ENCODE measurements at regions not wholly inside any gene's neighbourhood (a gene's known extent, or its start where the extent isn't known, plus 50 kb on each side); places are given as distances from the start of the nearest gene placed in this dataset.

DNA sequence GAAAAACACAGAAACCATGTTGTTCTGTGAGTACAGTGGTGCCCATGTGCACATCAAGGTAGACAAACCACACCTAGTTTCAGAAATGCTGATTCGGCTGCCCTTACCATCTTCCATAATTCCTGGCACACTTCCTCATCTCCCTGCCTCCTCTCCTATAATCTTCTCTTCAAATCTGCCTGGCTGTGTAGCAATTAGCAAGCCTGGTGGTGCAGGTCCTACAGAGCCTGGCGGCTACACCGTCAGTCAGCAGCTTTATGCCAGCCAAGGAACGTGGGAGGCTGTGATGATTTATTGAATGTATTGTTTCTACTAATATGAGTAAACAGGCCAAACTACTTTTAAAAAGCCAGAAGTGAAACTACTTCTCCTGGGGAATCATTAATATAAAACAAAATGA lies 106.8 kb downstream of the SEMA6D start:
- ATAC-seq (ENCODE audit: poor library complexity) (no peak), DNase-seq (no peak)
- intact Hi-C loops (cut with DNase I) = no loop called here

DNA sequence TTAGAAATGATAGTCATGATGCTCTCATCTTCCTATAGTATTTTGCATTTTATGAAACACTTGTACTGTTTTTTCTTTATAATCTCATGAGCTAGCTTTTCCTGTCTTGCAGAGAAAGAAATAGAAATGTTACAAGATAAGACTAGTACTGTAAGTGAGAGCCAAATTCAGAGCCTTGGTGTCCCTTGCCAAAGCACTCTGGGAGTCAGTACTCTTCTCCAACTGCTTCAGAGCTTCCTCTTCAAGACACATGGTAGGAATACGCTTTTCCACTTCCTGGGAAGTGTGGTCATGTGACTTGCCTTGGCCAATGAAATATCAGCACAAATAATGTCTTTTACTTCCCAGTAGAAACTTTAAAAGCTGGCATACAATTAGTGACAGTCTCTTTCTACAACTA lies 112.4 kb downstream of the SEMA6D start:
- ATAC-seq (ENCODE audit: poor library complexity) (no peak), DNase-seq (no peak)
- intact Hi-C loops (cut with DNase I) = no loop called here

DNA sequence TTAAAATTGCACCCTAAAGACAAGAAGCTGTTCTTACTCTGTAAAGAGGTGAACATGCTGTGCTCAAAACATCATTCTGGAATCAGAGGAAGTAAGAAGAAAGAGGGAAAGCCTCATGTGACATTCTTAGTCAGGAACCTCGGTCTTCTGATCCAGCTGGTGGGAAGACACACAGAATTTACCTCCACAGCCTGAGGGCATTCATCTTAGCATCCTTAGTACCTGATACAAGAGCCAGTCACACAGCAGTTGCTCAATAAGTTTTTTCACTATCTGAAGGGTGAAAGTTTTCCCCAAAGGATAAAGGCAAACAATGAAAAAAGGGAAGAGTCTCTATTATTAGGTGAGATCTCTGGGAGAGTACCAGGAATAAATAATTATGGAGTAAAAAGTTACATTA lies 116.8 kb downstream of the SEMA6D start:
- DNase-seq (no peak), ATAC-seq (ENCODE audit: poor library complexity) (no peak)
- intact Hi-C loops (cut with DNase I) = no loop called here

DNA sequence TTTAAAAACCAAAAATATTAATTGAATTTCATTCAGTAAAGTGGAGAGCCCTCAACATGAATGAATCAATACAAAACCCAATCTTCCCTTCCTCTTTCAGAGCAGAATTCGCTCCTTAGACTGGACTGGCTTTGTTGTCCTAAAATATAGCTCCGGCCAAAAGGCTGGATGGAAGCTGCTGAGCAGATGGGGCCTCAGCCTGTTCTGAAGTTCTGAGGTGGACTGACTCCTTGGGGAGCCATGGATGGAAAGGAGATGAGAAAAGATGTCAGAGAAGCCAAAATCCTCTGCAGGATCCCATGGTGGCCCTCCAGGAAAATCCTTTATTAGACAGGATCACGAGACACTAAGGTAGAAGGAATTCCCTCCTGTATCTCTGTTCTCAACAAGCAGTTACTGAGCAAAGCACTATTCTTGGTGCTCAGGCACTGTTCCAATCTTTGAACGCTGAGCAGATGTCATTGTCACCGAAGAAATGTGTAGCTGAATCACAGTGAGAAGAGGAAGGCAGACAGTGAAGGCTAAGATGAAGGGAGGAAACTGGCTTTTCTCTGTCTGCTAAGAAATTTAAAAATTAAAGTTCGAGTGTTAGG lies 122.0 kb downstream of the SEMA6D start:
- DNase-seq (no peak), ATAC-seq (ENCODE audit: poor library complexity) (peak; percentile 90)
- intact Hi-C loops (cut with DNase I) = no loop called here

DNA sequence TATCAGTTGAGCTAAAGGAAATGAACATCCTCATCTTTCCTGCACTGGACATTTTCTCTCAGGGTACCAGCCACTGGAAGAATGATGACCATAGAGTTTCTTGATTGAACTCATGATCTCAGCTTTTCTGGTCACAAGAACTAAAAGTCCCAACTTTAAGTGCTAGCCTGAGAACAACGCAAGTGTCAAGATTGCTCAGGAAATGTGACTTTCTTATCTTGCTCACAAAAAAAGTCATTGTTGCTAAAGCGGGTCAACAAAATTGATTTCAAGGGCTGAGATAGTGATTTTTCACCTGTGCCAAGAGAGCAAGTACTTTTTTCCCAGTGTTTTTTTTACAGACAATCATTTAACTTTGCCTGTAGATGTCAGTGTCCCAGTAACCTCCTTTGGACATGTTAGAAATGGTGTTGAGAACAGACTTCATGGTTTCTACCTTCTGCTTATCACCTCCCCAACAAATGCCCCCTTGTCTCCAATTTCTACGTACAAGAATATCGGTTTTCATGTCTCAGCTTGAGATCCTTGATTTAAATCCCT lies 125.9 kb downstream of the SEMA6D start:
- DNase-seq (no peak), ATAC-seq (ENCODE audit: poor library complexity) (no peak)
- intact Hi-C loops (cut with DNase I) = no loop called here

DNA sequence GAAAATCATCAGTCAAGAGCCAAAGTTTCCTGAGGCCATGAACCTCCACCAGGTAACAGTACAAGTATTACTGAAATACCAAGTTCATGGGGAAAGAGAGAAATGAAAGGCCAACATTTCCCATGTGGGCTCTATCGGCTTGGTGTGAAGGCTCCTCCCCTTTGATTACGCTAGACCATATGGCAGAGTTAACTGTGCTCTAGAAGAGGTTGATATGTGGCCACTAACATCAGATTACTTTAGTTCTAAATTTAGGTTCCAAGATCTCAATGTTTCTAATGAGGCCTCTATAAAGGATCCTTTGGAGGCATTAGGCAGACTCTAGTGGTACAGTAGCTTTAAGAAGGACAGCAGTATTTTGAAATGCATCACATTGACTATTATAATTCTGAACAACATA lies 127.1 kb downstream of the SEMA6D start:
- intact Hi-C loops (cut with DNase I) = no loop called here
- no peak for ATAC-seq (ENCODE audit: poor library complexity)
- DNase-seq = no peak

DNA sequence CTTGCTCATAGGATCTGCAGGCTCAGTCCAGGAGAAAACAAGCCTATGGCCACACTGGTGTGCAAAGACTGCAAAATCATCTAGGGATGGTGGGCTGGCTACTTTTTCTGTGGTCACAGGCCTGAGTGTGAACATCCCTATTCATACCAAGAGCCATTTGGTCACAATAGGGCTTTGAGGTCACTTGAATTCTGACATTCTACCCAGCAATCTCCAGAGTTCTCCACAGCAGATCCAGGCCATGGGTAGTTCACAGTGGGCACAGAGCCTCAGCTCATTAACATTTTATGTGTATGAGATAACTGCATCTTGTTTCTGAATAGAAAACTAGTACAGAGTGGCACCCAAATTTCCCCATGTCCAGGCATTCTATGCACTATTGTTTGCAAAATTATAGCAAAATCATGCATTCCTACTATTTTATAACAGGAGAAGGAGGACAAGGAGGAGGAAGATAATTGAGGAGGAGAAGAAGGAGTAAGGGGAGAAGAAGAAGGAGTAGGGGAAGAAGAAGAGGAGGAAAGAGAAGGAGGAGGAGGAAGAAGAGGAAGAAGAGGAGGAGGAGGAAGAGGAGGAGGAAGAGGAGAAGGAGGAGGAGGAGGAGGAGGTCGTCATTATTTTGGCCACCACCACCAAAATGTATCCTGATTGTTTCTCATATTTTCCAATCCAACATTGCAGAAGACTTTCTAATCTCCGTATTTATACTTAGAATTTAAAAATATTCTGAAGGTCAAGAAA lies 129.0 kb downstream of the SEMA6D start:
- DNase-seq (no peak), ATAC-seq (ENCODE audit: poor library complexity) (no peak)
- intact Hi-C loops (cut with DNase I) = no loop called here

DNA sequence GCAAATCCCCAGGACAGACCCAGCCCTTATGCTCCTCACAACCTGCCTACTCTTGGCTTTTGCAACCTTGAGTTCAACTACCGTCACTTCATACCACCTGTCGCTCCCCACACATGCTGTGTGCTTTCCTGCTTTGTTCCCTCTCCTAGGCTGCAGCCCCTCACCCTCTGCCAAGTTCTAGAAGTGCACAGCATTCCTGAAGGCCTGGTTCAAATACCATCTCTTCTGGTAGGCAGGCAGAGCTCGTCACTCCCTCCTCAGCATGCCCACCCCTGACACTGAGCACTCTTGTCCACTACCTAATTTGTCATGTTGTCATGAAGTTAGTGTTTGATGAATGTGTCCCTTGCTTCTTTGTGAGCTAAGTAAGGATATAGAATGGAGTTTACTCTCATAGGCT lies 129.6 kb downstream of the SEMA6D start:
- intact Hi-C loops (cut with DNase I) = no loop called here
- ATAC-seq (ENCODE audit: poor library complexity) = no peak
- no peak for DNase-seq

DNA sequence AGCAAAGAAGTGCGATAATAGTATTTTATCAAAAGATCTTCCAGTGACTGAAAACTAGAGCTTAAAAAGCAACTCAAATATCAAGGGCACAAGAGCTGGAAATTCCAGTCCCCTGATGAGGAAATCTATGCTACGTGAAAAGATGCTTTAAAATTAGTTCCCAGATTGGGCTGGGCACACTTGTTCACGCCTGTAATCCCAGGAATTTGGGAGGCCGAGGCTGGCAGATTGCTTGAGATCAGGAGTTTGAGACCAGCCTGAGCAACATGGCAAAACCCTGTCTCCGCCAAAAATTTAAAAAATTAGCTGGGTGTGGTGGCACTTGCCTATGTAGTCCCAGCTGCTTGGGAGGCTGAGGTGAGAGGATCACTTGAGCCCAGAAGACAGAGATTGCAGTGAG lies 138.8 kb downstream of the SEMA6D start:
- intact Hi-C loops (cut with DNase I) = no loop called here
- ATAC-seq (ENCODE audit: poor library complexity) (no peak), DNase-seq (no peak)

DNA sequence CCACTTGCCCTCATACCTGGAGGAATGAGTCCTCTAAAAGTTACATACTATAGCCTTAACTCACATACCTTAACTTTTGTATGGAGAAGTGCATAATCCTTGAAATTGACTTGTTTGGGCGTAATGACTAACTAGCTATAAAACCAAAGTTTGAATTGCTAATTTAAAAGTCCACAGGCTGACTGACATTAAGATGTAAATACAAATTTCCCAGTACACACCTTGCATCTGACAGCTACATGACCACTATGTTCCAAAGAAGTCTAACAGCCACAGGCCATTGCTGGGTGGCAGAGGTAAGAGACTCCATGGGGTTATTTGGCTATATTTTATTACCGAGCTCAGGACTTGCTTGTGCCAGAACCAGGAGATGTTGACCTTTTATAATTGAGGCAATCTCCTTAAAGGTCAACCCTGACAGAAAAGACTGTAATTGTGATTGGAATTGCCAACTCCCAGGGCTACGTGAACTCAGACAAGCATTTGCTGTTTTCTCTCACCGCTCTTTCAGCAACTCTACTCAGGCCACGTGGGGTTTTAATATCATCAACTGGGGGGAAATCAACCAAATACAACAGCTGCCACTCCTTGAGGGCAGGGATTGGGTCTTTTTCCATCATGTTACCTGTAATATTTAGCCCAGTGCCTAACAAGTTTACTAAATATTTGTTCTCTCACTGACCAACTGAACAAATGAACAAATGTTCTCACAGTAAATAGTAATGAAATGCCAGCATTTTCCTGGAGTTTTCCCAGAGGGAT lies 139.9 kb downstream of the SEMA6D start:
- intact Hi-C loops (cut with DNase I) = no loop called here
- ATAC-seq (ENCODE audit: poor library complexity) (no peak), DNase-seq (no peak)

DNA sequence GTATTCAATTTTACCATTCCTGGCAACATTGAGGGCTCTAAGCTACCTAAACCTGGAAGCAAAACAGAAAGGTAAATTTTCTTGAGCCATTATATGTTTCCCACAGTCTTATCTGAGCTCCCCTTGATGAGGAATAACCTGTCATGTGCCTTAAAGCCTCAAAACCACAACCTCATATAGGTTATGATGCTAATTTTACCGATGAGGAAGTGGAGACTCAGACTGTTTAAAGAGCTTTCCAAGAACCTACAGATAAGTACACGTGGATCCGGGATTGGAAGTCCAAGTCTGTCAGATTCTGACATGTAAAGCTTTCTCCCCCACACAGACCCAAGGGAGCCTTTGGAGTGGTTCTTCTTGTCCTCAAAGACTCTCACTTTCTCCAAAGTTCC lies 140.5 kb downstream of the SEMA6D start:
- intact Hi-C loops (cut with DNase I) = no loop called here
- DNase-seq = no peak
- ATAC-seq (ENCODE audit: poor library complexity) = no peak

DNA sequence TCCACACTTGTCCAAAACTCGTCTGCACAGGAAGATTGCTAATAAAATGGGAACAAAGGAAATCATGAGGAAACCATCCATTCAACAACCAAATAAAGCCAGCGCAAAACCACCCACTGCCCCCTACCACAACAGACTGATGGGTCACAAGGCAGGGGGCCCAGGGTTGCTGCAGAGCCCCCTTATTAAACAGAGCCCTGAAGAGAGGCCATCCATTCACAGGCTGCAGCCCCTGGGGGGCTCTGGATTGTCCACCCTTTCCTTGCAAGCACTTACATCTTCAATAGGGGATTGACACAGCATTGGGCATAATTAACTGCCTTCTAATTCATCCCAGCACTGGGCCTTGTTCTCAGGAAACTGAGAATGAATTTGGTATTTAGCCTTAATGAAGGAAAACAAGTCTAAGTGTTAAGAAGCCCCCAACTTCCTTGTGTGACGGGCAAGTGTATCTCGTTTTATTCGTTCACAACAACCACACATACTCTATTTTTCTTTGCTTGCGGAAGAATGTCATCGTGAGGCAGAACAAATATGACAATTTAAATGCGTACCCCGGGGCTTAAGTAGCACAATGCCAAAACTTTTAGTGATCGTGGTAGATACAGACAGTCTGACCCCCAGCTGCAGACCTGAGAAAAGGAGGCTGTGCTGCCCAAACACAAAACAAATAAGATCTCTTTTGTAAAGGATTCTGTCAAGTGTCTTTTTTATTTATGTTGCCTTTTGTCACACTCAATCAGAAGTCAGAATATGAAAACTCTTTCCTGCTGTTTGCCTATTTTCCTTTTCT lies 144.0 kb downstream of the SEMA6D start:
- intact Hi-C loops (cut with DNase I) = no loop called here
- ATAC-seq (ENCODE audit: poor library complexity) = no peak
- no peak for DNase-seq

DNA sequence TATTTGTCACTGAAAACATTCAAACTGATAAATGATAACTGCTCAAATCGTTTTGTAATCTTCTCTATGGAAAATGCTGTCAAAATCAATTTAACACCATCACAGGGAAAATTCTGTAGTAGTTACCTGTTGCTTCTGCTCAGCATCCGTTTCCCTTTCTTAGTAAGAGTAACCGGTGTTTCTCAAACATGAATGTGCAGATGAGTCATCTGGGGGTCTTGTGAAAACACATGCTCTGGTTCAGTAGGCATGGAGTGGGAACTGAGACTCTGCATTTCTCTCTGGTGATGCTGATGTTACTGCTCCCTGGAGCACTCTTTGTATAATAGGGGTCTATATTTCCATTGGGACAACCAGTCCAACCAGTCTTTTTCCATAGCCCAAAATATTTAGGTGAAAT lies 145.1 kb downstream of the SEMA6D start:
- DNase-seq = no peak
- ATAC-seq (ENCODE audit: poor library complexity) = no peak
- intact Hi-C loops (cut with DNase I) = no loop called here

DNA sequence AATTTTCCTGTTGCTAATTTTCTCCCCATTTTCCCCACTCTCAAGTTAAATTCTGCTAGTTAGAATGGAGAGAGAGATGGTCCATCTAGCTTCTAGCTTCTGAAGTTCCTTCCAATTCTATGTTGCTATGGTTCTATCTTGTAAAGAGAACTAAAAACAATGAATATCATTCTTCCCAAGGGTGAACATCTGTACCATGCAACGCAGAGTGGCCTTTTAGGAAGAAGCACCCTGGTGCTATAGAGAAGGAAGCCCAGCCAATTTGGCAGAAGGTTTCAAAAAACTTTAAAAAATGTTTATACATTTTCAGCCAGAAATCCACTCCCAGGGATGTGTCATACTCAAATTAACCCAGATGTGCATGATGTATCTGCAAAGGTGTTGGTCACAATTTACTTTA lies 149.1 kb downstream of the SEMA6D start:
- DNase-seq = no peak
- intact Hi-C loops (cut with DNase I) = no loop called here
- no peak for ATAC-seq (ENCODE audit: poor library complexity)

DNA sequence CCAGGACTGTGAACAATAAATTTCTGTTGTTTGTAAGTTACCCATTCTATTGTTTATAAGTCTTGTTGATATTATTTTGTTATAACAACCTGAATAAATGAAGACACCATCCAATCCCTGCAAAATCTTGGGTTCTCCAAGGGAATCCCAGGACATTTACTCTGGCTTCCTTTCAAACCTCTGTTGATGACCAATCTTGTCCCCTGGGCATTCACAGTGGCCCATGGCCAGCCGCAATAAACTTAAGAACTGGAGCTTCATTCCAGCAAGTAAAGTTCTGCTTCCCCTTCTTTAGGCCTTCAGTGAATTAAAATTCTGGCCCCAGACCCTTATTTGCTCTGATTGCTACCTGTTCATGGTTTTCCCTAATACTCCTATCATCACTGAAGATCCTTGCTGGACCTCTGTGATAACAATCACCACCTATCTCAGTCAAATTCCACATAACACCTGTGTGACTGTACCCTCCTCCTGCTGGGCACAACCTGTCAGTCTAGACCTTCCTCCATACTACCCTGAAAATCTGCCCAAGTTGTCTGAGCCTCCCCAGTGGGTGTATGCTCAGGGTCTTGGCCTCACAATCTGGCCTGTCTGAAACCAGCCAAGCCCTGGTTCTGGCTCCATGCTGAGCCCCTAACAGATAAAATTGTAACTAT lies 153.1 kb downstream of the SEMA6D start:
- ATAC-seq (ENCODE audit: poor library complexity) = no peak
- intact Hi-C loops (cut with DNase I) = no loop called here
- DNase-seq = peak; percentile 39

DNA sequence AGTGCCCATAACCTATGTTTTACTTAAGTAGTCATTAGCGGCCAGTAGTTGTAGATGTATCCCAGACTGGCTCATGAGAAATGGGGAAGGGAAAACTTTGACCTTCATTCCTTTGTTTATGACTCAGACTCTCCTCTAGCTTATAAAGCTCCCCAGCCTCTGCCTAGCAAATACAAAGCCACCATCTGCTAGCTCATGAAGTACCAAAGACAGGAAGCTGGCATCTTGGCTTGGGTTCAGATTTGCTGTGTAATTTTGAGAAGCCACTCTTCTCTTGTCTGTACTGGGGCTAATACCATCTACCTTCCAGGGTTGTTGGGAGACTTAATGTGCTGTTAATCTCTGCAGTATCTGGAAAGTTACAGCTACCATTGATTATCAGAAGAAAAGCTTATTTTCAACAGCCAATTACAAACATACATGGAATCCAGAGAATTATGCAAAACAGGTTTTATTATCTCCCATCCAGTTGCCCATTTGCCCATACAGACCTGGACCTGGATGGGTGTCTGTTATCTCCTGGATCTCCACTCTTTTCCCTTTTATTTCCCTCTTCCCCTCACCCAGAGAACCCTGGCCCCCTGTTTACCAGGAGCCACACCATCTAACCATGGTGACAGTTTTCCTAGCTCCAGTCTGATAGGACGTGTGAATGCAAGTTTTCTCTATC lies 153.8 kb downstream of the SEMA6D start:
- intact Hi-C loops (cut with DNase I) = no loop called here
- ATAC-seq (ENCODE audit: poor library complexity) (no peak), DNase-seq (no peak)

DNA sequence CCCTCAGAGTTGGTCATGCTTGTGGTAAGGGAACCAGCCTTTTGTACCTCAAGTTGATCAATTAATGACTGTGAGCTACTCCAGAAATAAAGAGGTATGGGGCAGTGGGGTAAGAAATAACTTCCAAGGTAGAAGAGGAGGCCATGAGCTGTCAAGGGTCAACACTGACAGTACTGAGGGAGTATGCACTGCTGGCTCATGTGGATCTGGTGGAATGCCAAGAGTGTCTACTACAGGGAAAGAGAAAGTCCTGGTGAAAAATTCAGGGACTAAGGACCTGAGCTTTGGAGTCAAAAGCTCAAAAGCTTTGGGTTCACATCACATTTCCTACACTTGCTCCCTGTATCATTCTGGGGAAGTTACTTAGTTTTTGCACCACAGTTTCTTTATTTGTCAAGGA lies 154.9 kb downstream of the SEMA6D start:
- intact Hi-C loops (cut with DNase I) = no loop called here
- ATAC-seq (ENCODE audit: poor library complexity) (no peak), DNase-seq (no peak)

DNA sequence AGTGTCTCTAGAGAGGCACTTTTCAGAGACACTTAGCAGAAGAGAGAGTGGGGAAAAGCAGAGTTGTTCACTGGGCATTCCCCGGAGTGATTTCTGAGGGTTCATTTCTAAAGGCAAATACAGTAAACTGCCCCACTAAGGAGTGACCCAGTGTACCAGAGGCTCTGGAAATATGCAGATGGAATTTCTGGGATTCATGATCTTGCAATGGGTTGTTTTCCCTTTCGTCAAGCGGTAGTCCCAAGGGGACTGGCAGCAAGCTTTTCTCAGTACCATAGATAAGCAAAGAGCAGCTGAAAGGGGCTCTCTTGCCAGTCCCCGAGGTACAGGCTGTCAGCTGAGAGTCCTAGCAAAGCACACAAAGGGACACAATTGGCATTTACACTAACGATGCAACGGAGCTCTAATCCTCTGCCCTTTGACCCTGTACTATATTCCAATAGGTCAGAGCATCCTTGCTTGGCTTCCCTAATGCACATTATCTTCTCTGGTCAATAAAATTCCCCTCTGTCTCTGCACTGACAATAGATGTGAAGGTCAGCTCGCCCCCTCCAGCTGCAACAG lies 155.6 kb downstream of the SEMA6D start:
- ATAC-seq (ENCODE audit: poor library complexity) (peak; percentile 82), DNase-seq (no peak)
- intact Hi-C loops (cut with DNase I) = no loop called here
